NCI-H69 (cell line): ENCODE measurements at regions not wholly inside any gene's neighbourhood (a gene's known extent, or its start where the extent isn't known, plus 50 kb on each side); places are given as distances from the start of the nearest gene placed in this dataset.
"Not testable (repeated sequence)": the region's sequence is repeated elsewhere in the genome, so short reads cannot be mapped to it uniquely, and the experiment has no call there.

Source experiments
- DNase-seq: peaks from one replicate; lab custom pipeline; 2025; lab: John Stamatoyannopoulos, UW

DNA sequence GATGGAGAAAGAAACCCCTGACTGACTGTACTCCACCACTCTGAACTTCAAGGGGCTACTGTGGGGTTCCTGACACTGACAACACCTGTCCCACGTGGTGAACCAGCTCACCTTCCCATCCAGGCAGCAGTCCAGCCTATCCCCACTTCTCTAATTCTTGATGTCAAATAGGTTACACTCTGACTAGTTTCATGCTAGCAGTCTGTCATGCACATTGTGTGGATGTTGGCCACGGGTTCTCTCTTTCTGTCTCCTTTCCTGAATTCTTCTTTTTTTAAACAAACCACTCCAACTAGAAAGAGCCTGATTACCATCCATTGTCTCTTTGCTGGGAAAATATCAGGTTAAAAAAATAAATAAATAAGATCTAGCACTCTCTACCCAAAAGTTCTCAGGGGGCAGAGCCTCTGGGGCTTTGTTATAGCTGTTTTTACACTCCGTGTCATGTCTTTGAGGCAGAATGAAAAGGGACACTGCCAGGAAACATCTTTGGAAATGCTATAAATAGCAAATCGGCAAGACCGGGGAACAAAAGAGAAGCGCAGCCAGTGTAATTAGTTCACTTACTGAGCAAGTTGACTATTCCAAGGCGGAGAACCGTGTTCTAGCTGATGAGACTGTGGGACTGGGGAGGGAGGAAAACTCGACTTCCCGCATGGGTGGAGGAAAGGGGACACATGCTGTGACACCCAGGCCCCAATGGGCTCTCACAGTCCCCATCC lies 356.1 kb downstream of the OMA1 start:
- DNase-seq: no peak

GRCh38 chr1:58189453-58189852 lies 357.1 kb downstream of the OMA1 start:
- DNase-seq: no peak

GRCh38 chr1:58183286-58183685 lies 363.2 kb downstream of the OMA1 start:
- DNase-seq: no peak

GRCh38 chr1:58180537-58180936 lies 366.0 kb downstream of the OMA1 start:
- no peak for DNase-seq

GRCh38 chr1:58169160-58169559 lies 377.4 kb downstream of the OMA1 start:
- DNase-seq: not testable (repeated sequence)

DNA sequence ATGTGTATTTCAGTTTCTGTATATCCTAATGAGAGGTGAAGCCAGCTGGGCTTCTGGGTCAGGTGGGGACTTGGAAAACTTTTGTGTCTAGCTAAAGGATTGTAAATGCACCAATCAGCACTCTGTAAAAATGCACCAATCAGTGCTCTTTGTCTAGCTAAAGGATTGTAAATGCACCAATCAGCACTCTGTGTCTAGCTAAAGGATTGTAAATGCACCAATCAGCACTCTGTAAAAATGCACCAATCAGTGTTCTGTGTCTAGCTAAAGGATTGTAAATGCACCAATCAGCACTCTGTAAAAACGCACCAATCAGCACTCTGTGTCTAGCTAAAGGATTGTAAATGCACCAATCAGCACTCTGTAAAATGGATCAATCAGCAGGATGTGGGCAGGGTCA lies 379.4 kb downstream of the OMA1 start:
- not testable (repeated sequence) for DNase-seq

DNA sequence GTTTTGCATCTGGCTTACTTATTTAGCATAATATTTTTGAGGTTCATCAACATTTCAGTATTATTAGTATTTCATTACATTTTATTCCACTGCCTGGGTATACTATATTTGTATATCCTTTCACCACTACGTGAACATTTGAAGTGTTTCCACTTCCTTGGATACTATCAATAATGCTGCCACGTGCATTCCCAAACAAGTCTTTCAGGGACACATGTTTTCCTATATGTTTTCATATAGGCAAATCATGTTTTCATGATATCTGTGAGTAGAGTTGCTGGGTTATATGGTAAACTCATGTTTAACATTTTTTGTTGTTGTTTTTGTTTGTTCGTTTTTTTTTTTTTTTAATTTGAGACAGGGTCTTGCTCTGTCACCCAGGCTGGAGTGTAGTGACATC lies 380.1 kb downstream of the OMA1 start:
- DNase-seq: no peak

GRCh38 chr1:58165073-58165472 lies 381.5 kb downstream of the OMA1 start:
- no peak for DNase-seq

DNA sequence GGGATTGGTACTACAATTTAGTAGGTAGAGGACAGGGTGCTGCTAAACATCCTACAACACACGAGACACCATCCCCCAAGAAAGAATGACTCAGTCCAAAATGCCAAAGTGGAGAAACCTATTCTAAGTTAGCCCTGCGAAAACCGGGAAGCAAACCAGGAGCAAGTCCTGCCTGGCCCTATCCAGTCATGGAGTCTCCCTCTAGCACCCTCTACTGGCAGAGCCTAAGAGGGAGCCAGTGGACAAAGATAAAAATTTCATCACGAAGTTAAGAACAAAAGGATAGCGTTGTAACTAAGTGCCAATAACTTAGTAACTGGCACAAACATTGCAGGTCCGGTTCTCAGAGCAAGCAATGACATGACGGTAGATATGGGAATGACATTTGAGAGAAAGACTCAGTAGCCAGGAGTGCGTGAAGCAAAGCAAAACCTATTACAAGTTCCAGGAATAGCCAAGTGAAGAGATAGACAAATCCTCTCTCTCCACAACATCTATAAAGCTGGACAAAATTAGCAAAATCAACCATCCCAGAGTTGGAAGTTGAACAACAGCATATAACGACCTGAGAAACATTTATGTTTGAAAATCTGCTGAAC lies 383.5 kb downstream of the OMA1 start:
- peak; percentile 39 for DNase-seq

DNA sequence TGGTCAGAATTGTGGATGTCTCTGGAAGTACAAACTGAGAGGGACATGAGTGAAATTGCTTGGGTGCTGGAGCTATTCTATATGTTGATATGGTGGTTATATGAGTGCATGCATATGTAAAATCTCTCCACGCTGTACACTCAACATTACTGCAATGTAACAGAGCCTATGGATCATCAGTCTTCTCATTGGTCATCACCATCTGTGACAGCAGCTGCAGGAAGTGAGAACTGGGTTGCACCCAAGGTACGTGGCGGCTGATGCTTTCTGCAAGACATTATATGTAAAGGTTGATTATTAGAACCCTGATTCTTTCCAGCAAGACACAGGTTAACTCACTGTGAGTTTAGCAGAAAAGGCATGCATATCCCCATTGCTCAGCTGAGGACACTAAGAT lies 387.1 kb downstream of the OMA1 start:
- DNase-seq: no peak

DNA sequence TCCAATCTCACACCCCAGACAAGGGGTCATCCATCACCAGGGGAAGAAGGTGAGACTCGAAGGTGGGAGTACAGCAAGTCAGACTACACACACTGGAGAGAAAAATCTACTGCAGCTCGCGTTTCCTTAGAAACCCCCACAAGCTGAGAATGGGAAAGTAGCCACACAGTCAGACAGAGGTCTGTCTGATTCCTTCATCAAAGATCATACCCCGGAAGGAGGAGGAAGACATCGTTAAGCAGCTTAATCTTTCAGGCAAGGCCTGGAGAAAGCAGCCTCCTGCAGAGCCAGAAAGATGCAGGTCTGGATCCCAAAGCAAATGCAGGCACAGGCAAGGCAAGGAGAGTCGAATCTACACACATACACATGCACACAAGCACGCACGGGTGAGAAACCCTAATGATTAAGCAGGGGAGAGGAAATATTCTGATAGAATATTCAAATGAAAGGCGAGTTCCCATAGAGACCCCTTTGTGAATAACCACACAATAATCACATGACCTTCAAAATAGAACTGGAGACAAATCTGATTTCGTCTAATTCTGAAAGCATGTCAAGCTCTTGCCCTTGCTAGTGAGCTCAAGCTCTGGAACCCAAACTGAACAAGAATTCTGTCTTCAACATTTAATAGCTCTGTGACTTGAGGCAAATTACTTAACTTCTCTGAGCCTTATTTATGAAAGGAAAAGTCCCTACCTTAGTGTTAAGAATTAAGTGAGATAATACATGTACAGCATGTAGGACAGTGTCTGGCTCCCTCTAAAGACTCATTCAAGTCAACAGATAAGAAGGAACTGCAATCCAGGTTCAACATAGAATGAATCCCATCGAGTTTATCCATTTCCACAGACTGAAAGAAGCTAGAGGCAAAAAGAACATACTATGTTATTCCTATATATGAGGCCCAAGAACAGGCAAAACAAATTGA lies 387.8 kb downstream of the OMA1 start:
- no peak for DNase-seq

- DNase-seq: no peak
These were observed 388.5 kb downstream of the OMA1 start for GRCh38 chr1:58158016-58158415.

DNA sequence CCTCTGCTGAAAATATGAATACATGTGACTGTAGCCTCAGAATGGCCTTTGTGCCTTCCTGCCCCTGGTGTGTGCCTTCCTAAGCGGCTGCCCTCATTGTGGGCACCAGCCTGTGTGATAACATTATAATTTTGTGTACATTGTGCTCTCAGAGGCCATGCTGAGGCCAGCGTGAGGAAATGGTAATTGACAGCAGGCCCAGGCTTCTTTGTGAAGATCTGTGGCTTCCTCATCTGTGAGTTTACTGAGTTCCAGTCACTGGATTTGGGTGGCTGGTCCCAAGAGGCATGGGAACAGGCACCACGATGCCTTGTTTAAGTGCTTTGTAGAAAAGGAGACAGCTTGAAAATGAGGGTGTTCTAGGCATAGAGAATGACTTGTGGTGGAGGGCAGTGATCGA lies 389.3 kb downstream of the OMA1 start:
- DNase-seq: peak; percentile 3

GRCh38 chr1:58156831-58157230 lies 389.7 kb downstream of the OMA1 start:
- no peak for DNase-seq

DNA sequence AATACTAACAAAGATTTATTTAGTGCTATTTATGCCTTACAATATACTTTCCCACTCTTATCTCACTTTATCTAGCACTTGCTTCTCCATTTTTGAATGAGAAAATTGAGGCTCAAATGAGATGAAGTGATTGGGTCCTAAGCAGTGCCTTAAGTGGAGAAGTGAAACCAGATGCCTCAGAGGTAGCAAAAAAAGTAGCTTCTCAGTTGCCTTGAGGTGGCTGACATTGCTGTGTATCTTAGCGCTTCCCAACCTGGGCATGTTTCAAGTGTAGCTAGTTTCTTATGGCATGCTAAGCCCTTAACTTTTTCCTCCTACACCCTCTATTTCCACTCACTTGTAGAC lies 390.4 kb downstream of the OMA1 start:
- no peak for DNase-seq

DNA sequence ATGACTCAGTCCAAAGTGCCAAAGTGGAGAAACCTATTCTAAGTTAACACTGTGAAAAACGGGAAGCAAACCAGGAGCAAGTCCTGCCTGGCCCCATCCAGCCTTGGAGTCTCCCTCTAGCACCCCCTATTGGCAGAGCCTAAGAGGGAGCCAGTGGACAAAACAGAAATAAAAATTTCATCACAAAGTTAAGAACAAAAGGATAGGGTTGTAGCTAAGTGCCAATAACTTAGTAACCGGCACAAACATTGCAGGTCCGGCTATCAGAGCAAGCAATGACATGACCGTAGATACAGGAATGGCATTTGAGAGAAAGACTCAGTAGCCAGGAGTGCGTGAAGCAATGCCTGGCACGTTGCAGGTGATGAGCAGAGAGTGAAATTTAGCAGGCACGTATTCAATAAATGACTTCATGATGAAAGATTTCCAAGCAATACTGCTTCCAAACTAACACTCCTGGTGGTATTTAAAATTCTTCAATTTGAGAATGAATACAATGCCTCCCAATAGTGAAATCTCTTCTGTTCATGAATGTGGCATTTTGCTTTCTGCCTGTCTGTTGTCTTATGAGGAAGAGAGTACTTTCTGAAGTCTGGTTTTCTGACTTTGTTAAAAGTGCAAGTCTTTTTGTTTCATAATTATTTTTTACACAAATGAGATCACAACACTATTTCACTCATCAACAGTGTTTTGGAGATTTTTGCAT lies 391.0 kb downstream of the OMA1 start:
- DNase-seq: peak; percentile 16

DNA sequence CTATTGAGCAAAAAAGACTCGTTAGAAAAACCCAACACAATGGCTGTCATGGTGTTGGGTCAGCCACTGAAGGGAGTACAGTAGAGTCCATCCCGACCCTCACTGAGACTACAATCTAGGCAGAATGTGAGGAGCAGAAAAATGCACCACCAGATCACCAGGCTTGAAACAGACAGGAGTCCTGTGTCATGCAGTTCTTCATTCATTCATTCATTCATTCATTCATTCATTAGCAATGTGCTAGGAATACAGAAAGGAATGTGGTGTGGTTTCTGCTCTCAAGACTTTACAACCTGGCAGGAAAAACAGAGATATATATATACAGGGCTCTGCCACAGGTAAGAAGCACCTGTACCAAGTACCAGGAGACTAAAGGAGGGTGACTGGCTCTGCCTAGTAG lies 392.3 kb downstream of the OMA1 start:
- no peak for DNase-seq

DNA sequence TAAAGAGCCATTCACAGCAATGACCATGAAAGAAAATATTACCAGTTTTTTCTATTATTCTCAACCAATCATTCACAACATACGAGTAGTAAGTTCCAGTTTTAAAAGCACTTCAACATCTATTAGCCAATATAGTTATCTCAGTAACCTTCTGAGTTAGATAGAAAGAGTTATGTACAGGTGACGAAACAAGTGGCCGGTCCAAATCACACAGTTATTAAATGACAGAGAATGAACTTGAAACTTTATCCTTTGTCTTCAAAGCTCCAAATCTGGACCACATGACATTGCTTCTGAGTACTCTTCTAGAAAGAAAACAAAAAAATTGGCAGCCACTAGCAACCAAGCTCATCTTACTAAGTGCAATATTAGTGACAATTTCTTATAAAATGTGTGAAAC lies 393.8 kb downstream of the OMA1 start:
- DNase-seq: no peak

GRCh38 chr1:58149271-58149812 lies 397.2 kb downstream of the OMA1 start:
- no peak for DNase-seq

DNA sequence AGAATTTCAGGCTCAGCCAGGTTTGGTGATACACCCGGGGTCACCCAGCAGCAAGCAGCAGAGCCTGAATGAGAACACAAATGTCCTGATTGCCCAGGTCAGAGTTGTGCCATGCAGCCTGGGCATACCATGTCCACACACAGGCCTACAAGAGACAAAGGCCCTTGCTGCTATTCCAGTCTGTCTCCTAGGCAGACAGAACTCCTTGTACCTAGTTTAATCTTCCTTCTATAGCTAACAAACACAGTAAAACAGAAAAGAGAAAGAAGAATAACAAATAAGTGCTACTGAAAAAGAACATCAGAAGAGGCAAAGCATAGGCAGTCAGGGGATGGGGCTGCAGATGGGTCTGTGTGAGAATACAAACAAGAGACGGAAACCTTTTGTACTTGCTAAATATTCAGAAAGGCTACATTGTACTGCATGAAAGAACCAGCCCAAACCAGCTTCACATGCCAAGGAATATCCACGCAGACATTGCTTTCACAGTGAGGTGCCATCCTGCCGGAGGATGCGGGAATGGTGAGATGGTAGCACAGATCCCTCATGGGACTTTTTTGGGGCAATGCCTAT lies 401.7 kb downstream of the OMA1 start:
- DNase-seq: no peak

- no peak for DNase-seq
These were observed 402.4 kb downstream of the OMA1 start for GRCh38 chr1:58143972-58144697.
